Spleen (tissue), 11 donors: ENCODE measurements at regions not wholly inside any gene's neighbourhood (a gene's known extent, or its start where the extent isn't known, plus 50 kb on each side); places are given as distances from the start of the nearest gene placed in this dataset.
A peak's percentile ranks its signal among the peaks of the same experiment; 100 is the strongest.

Experiments used
- DNase-seq: peaks from one replicate; pipeline ENCODE4 v3.0.0-alpha.2; 2020
- H3K27ac ChIP-seq, 8 donors: fragments of 200-600 bp; sonication (generic) in 7 of 8; 1 replicate in 4 of 8; 2 replicates in 4 of 8; pipeline versions ENCODE4 v1.5.0 to v1.8.0; 2016 to 2021; ENCODE audit warnings: inconsistent platforms in 4 of 8, mild to moderate bottlenecking in 4 of 8, moderate library complexity in 1 of 8
- H3K27me3 ChIP-seq, 7 donors: fragments of 200-600 bp; sonication (generic) in 6 of 7; replicated peaks in 1 of 7; 1 replicate in 4 of 7; 2 replicates in 3 of 7; pipeline versions ENCODE4 v1.5.0 to v1.8.0; 2016 to 2021; ENCODE audit warnings: inconsistent platforms in 3 of 7, mild to moderate bottlenecking in 1 of 7
- H3K36me3 ChIP-seq, 6 donors: fragments of 200-600 bp; sonication (generic) in 5 of 6; 1 replicate in 4 of 6; 2 replicates in 2 of 6; pipeline versions ENCODE4 v1.5.0 to v1.8.0; 2016 to 2021; ENCODE audit warnings: inconsistent platforms in 2 of 6
- H3K4me1 ChIP-seq, 6 donors: fragments of 200-600 bp; sonication (generic) in 5 of 6; 1 replicate in 3 of 6; 2 replicates in 3 of 6; pipeline versions ENCODE4 v1.5.0 to v1.8.0; 2016 to 2021; ENCODE audit warnings: inconsistent platforms in 3 of 6
- H3K4me3 ChIP-seq, 8 donors: fragments of 200-600 bp; sonication (generic) in 7 of 8; 1 replicate in 4 of 8; 2 replicates in 4 of 8; pipeline versions ENCODE4 v1.5.0 to v1.8.0; 2016 to 2021; ENCODE audit warnings: inconsistent platforms in 4 of 8, mild to moderate bottlenecking in 4 of 8, moderate library complexity in 2 of 8
- H3K9me3 ChIP-seq, 8 donors: fragments of 200-600 bp; sonication (generic) in 7 of 8; 1 replicate in 4 of 8; 2 replicates in 4 of 8; pipeline versions ENCODE4 v1.5.0 to v1.8.0; 2016 to 2021; ENCODE audit warnings: inconsistent platforms in 4 of 8
- CTCF ChIP-seq, 11 experiments: fragments of 200-600 bp in 7 of 11; fragments of 450-650 bp in 4 of 11; sonication (generic) in 4 of 11; IDR thresholded peaks in 8 of 11; conservative IDR thresholded peaks in 3 of 11; 1 replicate in 7 of 11; 2 replicates in 4 of 11; pipeline versions ENCODE4 v1.4.0 to v1.8.0; 2016 to 2021; ENCODE audit warnings: antibody characterized with exemption in 11 of 11, inconsistent platforms in 4 of 11, mild to moderate bottlenecking in 1 of 11
- POLR2A ChIP-seq, 3 donors: fragments of 450-650 bp; IDR thresholded peaks; one replicate each; pipeline ENCODE4 v1.5.1; 2017; ENCODE audit warnings: antibody characterized with exemption in 3 of 3, mild to moderate bottlenecking in 1 of 3
- POLR2AphosphoS5 ChIP-seq, 3 donors: sonication (generic); formaldehyde crosslinking; IDR thresholded peaks; one replicate each; pipeline ENCODE4 v1.5.1; 2017; ENCODE audit warnings: antibody characterized with exemption in 3 of 3
- WGBS, 5 donors: extraction: QIAGEN DNeasy Blood & Tissue Kit in 3 of 5; methylation state at CpG; one replicate each; pipeline versions ENCODE4 v1.1.5 to v1.1.7; 2013 to 2018; 5-methylcytosine and 5-hydroxymethylcytosine counted together
- intact Hi-C: fragments of 100-400 bp; cut with DNase I; formaldehyde crosslinking; loops from one replicate; pipeline ENCODE4 v1.15.0; 2023; ENCODE audit warnings: low total_unique reads
- donor health status: healthy with polysubstance abuse.
- donor health status: DM: no; HTN: no; CAD: no; lungs with moderate emphysema.
- donor health status: DM: no; HTN: no; CAD: no.
- donor health status: Bipolar disorder and iron deficiency.
- donor health status: healthy.
- donor health status: DM: no; HTN: no; CAD: no.
- donor health status: DM: yes; HTN: yes; CAD: no.

GRCh38 chr18:55779691-55780585 is 191.9 kb upstream of the TCF4 start:
- H3K9me3 ChIP-seq: no peaks in the 10 kb centered on the region
- peak; percentile 84 for DNase-seq
- WGBS, 5 donors: 1% methylated on average over 39 to 88 of the region's 88 CpGs
- TF ChIP-seq POLR2A (IDR thresholded peaks at IDR 0.05) (no peak), POLR2AphosphoS5 (IDR thresholded peaks at IDR 0.05) (peak in 2 of 3 donors; percentile 45 to 53), CTCF (IDR thresholded peaks at IDR 0.05 in 8 of 11, conservative IDR thresholded peaks at IDR 0.05 in 3 of 11) (peak in 4 of 11 experiments; percentile 8 to 45 (median 34))
- intact Hi-C loops: loop anchor here (10.0 kb wide), 2 partner anchors 365 to 555 kb away; no protein-coding TSS in a partner anchor
- peaks cover 0 to 42% (median 10%) of the 10 kb centered on the region in 6 donors for H3K4me1 ChIP-seq
- H3K4me3 ChIP-seq: peak overlapping the region; percentile 45 to 76 (median 58)
- H3K36me3 ChIP-seq: no peaks in the 10 kb centered on the region
- peaks cover 0 to 17% (median 6%) of the 10 kb centered on the region in 7 donors for H3K27me3 ChIP-seq
- peak overlapping the region; percentile 5 to 77 (median 51) for H3K27ac ChIP-seq

- peak overlapping the region; percentile 10 to 77 (median 51) for H3K27ac ChIP-seq
- peak; percentile 72 for DNase-seq
- peak overlapping the region; percentile 45 to 76 (median 58) for H3K4me3 ChIP-seq
- peaks cover 0 to 42% (median 10%) of the 10 kb centered on the region in 6 donors for H3K4me1 ChIP-seq
- no peak for TF ChIP-seq CTCF (IDR thresholded peaks at IDR 0.05 in 8 of 11, conservative IDR thresholded peaks at IDR 0.05 in 3 of 11)
- TF ChIP-seq POLR2AphosphoS5 (IDR thresholded peaks at IDR 0.05): no peak
- no peak for TF ChIP-seq POLR2A (IDR thresholded peaks at IDR 0.05)
- 5 to 12% (median 7%) methylated on average over 17 of the region's 17 CpGs for WGBS, 5 donors
- intact Hi-C loops: no loop called here
- H3K27me3 ChIP-seq: peaks cover 0 to 17% (median 6%) of the 10 kb centered on the region in 7 donors
- H3K9me3 ChIP-seq: no peaks in the 10 kb centered on the region
- H3K36me3 ChIP-seq: no peaks in the 10 kb centered on the region
These were observed 191.0 kb upstream of the TCF4 start for GRCh38 chr18:55778788-55779690.

GRCh38 chr18:55777666-55778304 is 189.8 kb upstream of the TCF4 start:
- H3K27ac ChIP-seq: no peak overlapping the region

More at GRCh38 chr18:55777666-55778304, 189.8 kb upstream of the TCF4 start:
- Histone ChIP-seq H3K9me3 (no peaks in the 10 kb centered on the region), H3K36me3 (no peaks in the 10 kb centered on the region), H3K4me3 (no peak overlapping the region), H3K27me3 (peaks cover 0 to 17% (median 6%) of the 10 kb centered on the region in 7 donors), H3K4me1 (peaks cover 0 to 42% (median 10%) of the 10 kb centered on the region in 6 donors)
- intact Hi-C loops: no loop called here
- DNase-seq: no peak
- no peak for TF ChIP-seq POLR2AphosphoS5 (IDR thresholded peaks at IDR 0.05)
- no peak for TF ChIP-seq CTCF (IDR thresholded peaks at IDR 0.05 in 8 of 11, conservative IDR thresholded peaks at IDR 0.05 in 3 of 11)
- TF ChIP-seq POLR2A (IDR thresholded peaks at IDR 0.05): no peak
- WGBS, 5 donors: 81 to 89% (median 86%) methylated on average over 5 of the region's 5 CpGs
